DND-41 (cell line): ENCODE measurements at regions not wholly inside any gene's neighbourhood (a gene's known extent, or its start where the extent isn't known, plus 50 kb on each side); places are given as distances from the start of the nearest gene placed in this dataset.

Experiments used
- ATAC-seq: fragments of 200-7000 bp; cut with Tn5 transposase; 3 replicates; pipeline ENCODE4 v1.9.1; 2021; ENCODE audit warnings: low read depth; ENCODE audit not compliant: insufficient read depth
- DNase-seq: peaks from one replicate; pipeline ENCODE4 v3.0.0-alpha.2; 2020
- H2AFZ ChIP-seq: 2 replicates; pipeline ENCODE4 v1.6.0; 2012; ENCODE audit warnings: low read depth, low read length
- H3K27ac ChIP-seq: 2 replicates; pipeline ENCODE4 v1.5.1; 2012; ENCODE audit warnings: low read length, inconsistent platforms
- H3K27me3 ChIP-seq: fragments of 200-600 bp; sonication (generic); 2 replicates; pipeline ENCODE4 v1.6.0; 2012; ENCODE audit warnings: low read length, mild to moderate bottlenecking, inconsistent platforms; ENCODE audit not compliant: insufficient read depth, poor library complexity
- H3K36me3 ChIP-seq: 2 replicates; pipeline ENCODE4 v1.5.1; 2012; ENCODE audit warnings: low read length, inconsistent platforms; ENCODE audit not compliant: insufficient read depth
- H3K4me1 ChIP-seq: 2 replicates; pipeline ENCODE4 v1.5.1; 2012; ENCODE audit warnings: mild to moderate bottlenecking, low read length; ENCODE audit not compliant: insufficient read depth
- H3K4me2 ChIP-seq: 2 replicates; pipeline ENCODE4 v1.6.0; 2012; ENCODE audit warnings: mild to moderate bottlenecking, moderate library complexity, low read length, inconsistent platforms; ENCODE audit not compliant: insufficient read depth
- H3K4me3 ChIP-seq, 2 experiments: fragments of 200-600 bp in 1 of 2; shearing (Covaris generic) in 1 of 2; 2 replicates each; pipeline ENCODE4 v1.5.1; 2012 to 2016; ENCODE audit warnings: inconsistent platforms in 2 of 2, low read length in 2 of 2, mild to moderate bottlenecking in 2 of 2, low read depth in 1 of 2, moderate library complexity in 1 of 2
- H3K79me2 ChIP-seq: 2 replicates; pipeline ENCODE4 v1.6.0; 2012; ENCODE audit warnings: low read length, inconsistent platforms; ENCODE audit not compliant: insufficient read depth
- H3K9ac ChIP-seq: 2 replicates; pipeline ENCODE4 v1.6.0; 2012; ENCODE audit warnings: low read depth, mild to moderate bottlenecking, inconsistent platforms, low read length, moderate library complexity
- H3K9me3 ChIP-seq: 2 replicates; pipeline ENCODE4 v1.5.1; 2012; ENCODE audit warnings: low read length, moderate library complexity, mild to moderate bottlenecking, inconsistent platforms; ENCODE audit not compliant: insufficient read depth, severe bottlenecking
- H4K20me1 ChIP-seq: 2 replicates; pipeline ENCODE4 v1.6.0; 2012; ENCODE audit warnings: low read length; ENCODE audit not compliant: insufficient read depth
- CTCF ChIP-seq: IDR thresholded peaks from 2 replicates; pipeline ENCODE4 v1.5.1; 2012; ENCODE audit warnings: borderline replicate concordance, low read length, moderate library complexity, mild to moderate bottlenecking; ENCODE audit not compliant: poor library complexity, severe bottlenecking; ENCODE audit errors: extremely low read depth
- EZH2 ChIP-seq: IDR thresholded peaks from 3 replicates; pipeline ENCODE4 v1.6.1; 2012; ENCODE audit warnings: borderline replicate concordance, low read depth, mild to moderate bottlenecking, moderate library complexity, low read length, inconsistent platforms; ENCODE audit not compliant: severe bottlenecking

GRCh38 chr1:201758499-201759050 lies 70.4 kb upstream of the IPO9 start:
- TF ChIP-seq EZH2 (no peak), CTCF (no peak)
- no peak overlapping the region for H3K4me2 ChIP-seq
- no peaks in the 10 kb centered on the region for H3K79me2 ChIP-seq

GRCh38 chr1:201759194-201759815 lies 69.7 kb upstream of the IPO9 start:
- Histone ChIP-seq H3K9me3 (no peaks in the 10 kb centered on the region), H3K4me1 (no peaks in the 10 kb centered on the region), H2AFZ (no peak overlapping the region), H4K20me1 (no peaks in the 10 kb centered on the region), H3K27me3 (peaks cover 39% of the 10 kb centered on the region), H3K36me3 (no peaks in the 10 kb centered on the region), H3K4me3 (no peak overlapping the region), H3K27ac (no peak overlapping the region), H3K79me2 (no peaks in the 10 kb centered on the region), H3K4me2 (no peak overlapping the region), H3K9ac (no peak overlapping the region)
- TF ChIP-seq EZH2 (no peak), CTCF (no peak)
- DNase-seq (no peak), ATAC-seq (no peak)

More at GRCh38 chr1:201758499-201759050, 70.4 kb upstream of the IPO9 start:
- no peaks in the 10 kb centered on the region for H3K4me1 ChIP-seq
- no peak overlapping the region for H3K4me3 ChIP-seq
- no peak for ATAC-seq
- H4K20me1 ChIP-seq = no peaks in the 10 kb centered on the region
- H3K27ac ChIP-seq = no peak overlapping the region
- H3K9me3 ChIP-seq = no peaks in the 10 kb centered on the region
- no peaks in the 10 kb centered on the region for H3K36me3 ChIP-seq
- no peak overlapping the region for H3K9ac ChIP-seq
- DNase-seq = no peak
- H2AFZ ChIP-seq = no peak overlapping the region
- H3K27me3 ChIP-seq = peaks cover 44% of the 10 kb centered on the region

- ATAC-seq (no peak), DNase-seq (no peak)
- Histone ChIP-seq H3K4me2 (no peak overlapping the region), H3K27ac (no peak overlapping the region), H3K79me2 (no peaks in the 10 kb centered on the region), H3K4me3 (no peak overlapping the region), H3K9ac (no peak overlapping the region), H3K9me3 (no peaks in the 10 kb centered on the region), H3K36me3 (no peaks in the 10 kb centered on the region), H2AFZ (no peak overlapping the region), H3K27me3 (peaks cover 30% of the 10 kb centered on the region), H3K4me1 (no peaks in the 10 kb centered on the region), H4K20me1 (no peaks in the 10 kb centered on the region)
- TF ChIP-seq EZH2 (no peak), CTCF (no peak)
These were observed 68.4 kb upstream of the IPO9 start for GRCh38 chr1:201760516-201760915.
